HCT116 (cell line): ENCODE measurements at regions not wholly inside any gene's neighbourhood (a gene's known extent, or its start where the extent isn't known, plus 50 kb on each side); places are given as distances from the start of the nearest gene placed in this dataset.

Experiments
- ATAC-seq: fragments of 200-7000 bp; cut with Tn5 transposase; 2 replicates; pipeline ENCODE4 v1.9.1; 2020; ENCODE audit warnings: mild to moderate bottlenecking, moderate library complexity
- BruUV-seq: library from RNA; stranded (reverse); fragments of 400-500 nt; replicated peaks from 2 replicates; lab custom pipeline; 2021; lab: Mats Ljungman, UMichigan
- CTCF ChIA-PET: fragments of 300-600 bp; sonication (Branson Sonifier 250); formaldehyde crosslinking; loops from one replicate; lab custom pipeline; 2021; ENCODE audit warnings: antibody characterized with exemption; lab: Charles Lee
- POLR2A ChIA-PET: fragments of 300-600, 350-600 bp; sonication (Branson Sonifier 250); formaldehyde crosslinking; loops from one replicate; lab custom pipeline; 2021; ENCODE audit warnings: antibody characterized with exemption; lab: Charles Lee
- RAD21 ChIA-PET, 2 experiments: fragments of 300-600 bp; sonication (Branson Sonifier 250); formaldehyde crosslinking; loops; one replicate each; lab custom pipeline; 2023; ENCODE audit warnings: low total read pairs in 2 of 2; ENCODE audit not compliant: uncharacterized antibody in 2 of 2, unreplicated experiment in 2 of 2, low non-redundant PET in 1 of 2; lab: Charles Lee
- DNase-seq: peaks from one replicate; pipeline ENCODE4 v3.0.0-alpha.2; 2010; ENCODE audit warnings: low read depth, low spot score
- H2AFZ ChIP-seq: fragments of 200-600 bp; shearing (Covaris generic), sonication (generic); 2 replicates; pipeline ENCODE4 v1.6.1; 2017; ENCODE audit warnings: low read depth, mixed run types, mixed read lengths, antibody characterized with exemption, low read length; ENCODE audit not compliant: poor library complexity, severe bottlenecking
- H3K27ac ChIP-seq: 2 replicates; pipeline ENCODE4 v1.5.1; 2012; ENCODE audit warnings: low read depth, low read length
- H3K27me3 ChIP-seq: fragments of 200-600 bp; sonication (generic); 2 replicates; pipeline ENCODE4 v1.6.1; 2016; ENCODE audit warnings: mixed run types, low read length, mixed read lengths; ENCODE audit not compliant: insufficient read depth
- H3K36me3 ChIP-seq, 2 experiments: fragments of 200-500 bp in 1 of 2; fragments of 200-600 bp in 1 of 2; sonication (Bioruptor generic) in 1 of 2; sonication (generic) in 1 of 2; 2 replicates each; pipeline versions ENCODE4 v1.5.1 to v1.6.1; 2014 to 2016; ENCODE audit warnings: low read length in 2 of 2, inconsistent platforms in 1 of 2, mixed read lengths in 1 of 2, mixed run types in 1 of 2; ENCODE audit not compliant: insufficient read depth in 2 of 2, control insufficient read depth in 1 of 2
- H3K4me1 ChIP-seq, 2 experiments: fragments of 200-600 bp in 1 of 2; sonication (generic) in 1 of 2; 2 replicates each; pipeline versions ENCODE4 v1.5.1 to v1.6.1; 2012 to 2017; ENCODE audit warnings: low read length in 2 of 2, inconsistent platforms in 1 of 2, mild to moderate bottlenecking in 1 of 2, mixed read lengths in 1 of 2, mixed run types in 1 of 2, moderate library complexity in 1 of 2; ENCODE audit not compliant: insufficient read depth in 2 of 2, control insufficient read depth in 1 of 2
- H3K4me2 ChIP-seq: fragments of 200-600 bp; sonication (generic); 2 replicates; pipeline ENCODE4 v1.6.1; 2017; ENCODE audit warnings: mixed run types, low read length, mixed read lengths
- H3K4me3 ChIP-seq, 2 experiments: fragments of 200-600 bp in 1 of 2; sonication (generic) in 1 of 2; replicated peaks in 1 of 2; 2 replicates each; pipeline ENCODE4 v1.5.1; 2011 to 2016; ENCODE audit warnings: low read length in 2 of 2, control low read depth in 1 of 2, low read depth in 1 of 2, mild to moderate bottlenecking in 1 of 2, mixed read lengths in 1 of 2, mixed run types in 1 of 2
- H3K79me2 ChIP-seq: fragments of 200-600 bp; sonication (generic); 2 replicates; pipeline ENCODE4 v1.6.1; 2017; ENCODE audit warnings: mild to moderate bottlenecking, mixed run types, low read length, moderate library complexity, mixed read lengths; ENCODE audit not compliant: insufficient read depth
- H3K9ac ChIP-seq: fragments of 200-600 bp; sonication (generic); 2 replicates; pipeline ENCODE4 v1.6.1; 2016; ENCODE audit warnings: low read length, mixed read lengths
- H3K9me2 ChIP-seq: fragments of 200-600 bp; sonication (generic), shearing (Covaris generic); 2 replicates; pipeline ENCODE4 v1.6.1; 2017; ENCODE audit warnings: mixed run types, mild to moderate bottlenecking, moderate library complexity; ENCODE audit not compliant: insufficient read depth
- H3K9me3 ChIP-seq, 2 experiments: fragments of 200-500 bp in 1 of 2; fragments of 200-600 bp in 1 of 2; sonication (Bioruptor generic) in 1 of 2; sonication (generic) in 1 of 2; 2 replicates each; pipeline ENCODE4 v1.6.1; 2014 to 2017; ENCODE audit warnings: low read length in 2 of 2, mixed read lengths in 2 of 2, inconsistent platforms in 1 of 2, low read depth in 1 of 2, mild to moderate bottlenecking in 1 of 2, mixed run types in 1 of 2, moderate library complexity in 1 of 2; ENCODE audit not compliant: control insufficient read depth in 1 of 2, insufficient read depth in 1 of 2
- H4K20me1 ChIP-seq: fragments of 200-600 bp; sonication (generic), shearing (Covaris generic); 2 replicates; pipeline ENCODE4 v1.6.1; 2017; ENCODE audit warnings: mixed run types, mild to moderate bottlenecking, moderate library complexity; ENCODE audit not compliant: insufficient read depth
- CBX3 ChIP-seq: IDR thresholded peaks from 2 replicates; pipeline ENCODE4 v1.6.1; 2012; ENCODE audit warnings: low read depth
- FOSL1 ChIP-seq: IDR thresholded peaks from 2 replicates; pipeline ENCODE4 v1.6.1; 2012; ENCODE audit warnings: low read depth
- JUND ChIP-seq: IDR thresholded peaks from 2 replicates; pipeline ENCODE4 v1.6.1; 2012
- POLR2AphosphoS5 ChIP-seq: IDR thresholded peaks from 2 replicates; pipeline ENCODE4 v1.6.1; 2011; ENCODE audit warnings: mild to moderate bottlenecking, low read depth, low read length, moderate library complexity
- ZFX ChIP-seq: fragments of 450-650 bp; IDR thresholded peaks from 2 replicates; pipeline ENCODE4 v1.6.1; 2017
- intact Hi-C: fragments of 100-400 bp; cut with micrococcal nuclease; formaldehyde crosslinking; loops from 2 replicates; pipeline ENCODE4 v1.10.0; 2022
- TF ChIP-seq, protein P1 (sequence below): IDR thresholded peaks from 2 replicates; pipeline ENCODE4 v1.6.1; 2012; ENCODE audit warnings: low read depth

DNA sequence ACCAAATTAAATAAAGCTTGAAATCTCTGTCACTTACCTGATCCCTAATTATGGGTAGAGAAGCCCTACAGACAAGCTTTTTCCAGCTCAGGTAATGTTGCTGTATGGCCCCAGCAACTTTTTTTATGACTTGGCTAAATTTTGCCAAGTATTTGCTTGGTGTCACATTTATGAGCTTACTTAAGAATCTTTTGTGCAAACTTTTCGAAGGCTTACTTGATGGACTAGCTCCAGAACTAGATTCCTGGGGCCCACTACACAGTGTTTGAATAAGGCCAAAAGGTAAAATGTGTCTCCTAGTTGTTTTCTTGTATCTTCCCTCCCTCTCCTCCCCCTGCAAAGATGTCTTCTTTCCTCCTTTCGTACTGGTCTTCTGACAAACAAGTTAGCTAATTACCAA, 257.9 kb downstream of the OSR1 start:
- H4K20me1 ChIP-seq = no peaks in the 10 kb centered on the region
- CTCF ChIA-PET = interaction anchor here (0.5 kb wide), 1 partner anchor 9 kb away, joined by 5 read pairs; no protein-coding TSS in a partner anchor

DNA sequence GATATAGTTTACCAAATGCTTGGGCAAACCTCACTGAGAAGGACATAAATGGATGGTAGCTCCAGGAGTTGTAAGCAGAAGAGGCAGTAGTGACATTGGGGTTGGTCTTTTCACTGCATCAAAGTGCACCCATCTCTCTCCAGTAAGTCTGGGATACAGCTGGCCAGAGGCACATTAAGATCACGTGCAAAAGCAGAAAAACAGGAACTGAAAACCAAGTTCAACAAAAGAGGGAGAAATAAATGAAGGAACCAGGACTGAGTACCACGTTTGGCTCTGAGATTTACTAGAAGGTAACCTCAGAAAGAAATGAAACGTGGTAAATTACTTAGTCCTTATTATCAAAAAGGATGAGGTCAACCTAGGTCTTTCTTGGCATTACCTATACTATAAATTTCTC, 259.2 kb downstream of the OSR1 start:
- Histone ChIP-seq H3K27me3 (no peaks in the 10 kb centered on the region), H3K4me3 (no peak overlapping the region), H3K9ac (no peak overlapping the region), H2AFZ (no peak overlapping the region), H3K4me1 (no peaks in the 10 kb centered on the region), H3K27ac (no peak overlapping the region), H3K9me3 (no peaks in the 10 kb centered on the region), H3K4me2 (no peak overlapping the region), H4K20me1 (no peaks in the 10 kb centered on the region), H3K36me3 (no peaks in the 10 kb centered on the region), H3K9me2 (no peaks in the 10 kb centered on the region), H3K79me2 (no peaks in the 10 kb centered on the region)
- ChIA-PET RAD21 (no interaction called here), POLR2A (no interaction called here), CTCF (no interaction called here)
- BruUV-seq = no TSS peak
- ATAC-seq (no peak), DNase-seq (no peak)
- intact Hi-C loops = no loop called here
- no peak for TF ChIP-seq FOSL1

More for the DNA sequence above, 257.9 kb downstream of the OSR1 start:
- Histone ChIP-seq H3K79me2 (no peaks in the 10 kb centered on the region), H3K4me3 (no peak overlapping the region), H3K36me3 (no peaks in the 10 kb centered on the region), H3K9me3 (no peaks in the 10 kb centered on the region), H3K9ac (no peak overlapping the region), H3K27me3 (no peaks in the 10 kb centered on the region), H3K27ac (no peak overlapping the region), H2AFZ (no peak overlapping the region), H3K4me1 (no peaks in the 10 kb centered on the region; a peak in 1 of 4 replicates), H3K9me2 (no peaks in the 10 kb centered on the region), H3K4me2 (no peak overlapping the region)
- ATAC-seq = no peak
- ChIA-PET RAD21 (no interaction called here), POLR2A (no interaction called here)
- no peak for TF ChIP-seq POLR2AphosphoS5
- no peak for TF ChIP-seq JUND
- TF ChIP-seq FOSL1 = no peak
- no peak for TF ChIP-seq CBX3
- TF ChIP-seq, protein P1, sequence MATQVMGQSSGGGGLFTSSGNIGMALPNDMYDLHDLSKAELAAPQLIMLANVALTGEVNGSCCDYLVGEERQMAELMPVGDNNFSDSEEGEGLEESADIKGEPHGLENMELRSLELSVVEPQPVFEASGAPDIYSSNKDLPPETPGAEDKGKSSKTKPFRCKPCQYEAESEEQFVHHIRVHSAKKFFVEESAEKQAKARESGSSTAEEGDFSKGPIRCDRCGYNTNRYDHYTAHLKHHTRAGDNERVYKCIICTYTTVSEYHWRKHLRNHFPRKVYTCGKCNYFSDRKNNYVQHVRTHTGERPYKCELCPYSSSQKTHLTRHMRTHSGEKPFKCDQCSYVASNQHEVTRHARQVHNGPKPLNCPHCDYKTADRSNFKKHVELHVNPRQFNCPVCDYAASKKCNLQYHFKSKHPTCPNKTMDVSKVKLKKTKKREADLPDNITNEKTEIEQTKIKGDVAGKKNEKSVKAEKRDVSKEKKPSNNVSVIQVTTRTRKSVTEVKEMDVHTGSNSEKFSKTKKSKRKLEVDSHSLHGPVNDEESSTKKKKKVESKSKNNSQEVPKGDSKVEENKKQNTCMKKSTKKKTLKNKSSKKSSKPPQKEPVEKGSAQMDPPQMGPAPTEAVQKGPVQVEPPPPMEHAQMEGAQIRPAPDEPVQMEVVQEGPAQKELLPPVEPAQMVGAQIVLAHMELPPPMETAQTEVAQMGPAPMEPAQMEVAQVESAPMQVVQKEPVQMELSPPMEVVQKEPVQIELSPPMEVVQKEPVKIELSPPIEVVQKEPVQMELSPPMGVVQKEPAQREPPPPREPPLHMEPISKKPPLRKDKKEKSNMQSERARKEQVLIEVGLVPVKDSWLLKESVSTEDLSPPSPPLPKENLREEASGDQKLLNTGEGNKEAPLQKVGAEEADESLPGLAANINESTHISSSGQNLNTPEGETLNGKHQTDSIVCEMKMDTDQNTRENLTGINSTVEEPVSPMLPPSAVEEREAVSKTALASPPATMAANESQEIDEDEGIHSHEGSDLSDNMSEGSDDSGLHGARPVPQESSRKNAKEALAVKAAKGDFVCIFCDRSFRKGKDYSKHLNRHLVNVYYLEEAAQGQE = no peak
- no peak for TF ChIP-seq ZFX
- intact Hi-C loops = no loop called here
- BruUV-seq = no TSS peak
- no peak for DNase-seq
